ENCODE measurements at regions not wholly inside any gene's neighbourhood (a gene's known extent, or its start where the extent isn't known, plus 50 kb on each side); places are given as distances from the start of the nearest gene placed in this dataset.

- no peak for DNase-seq
- Mint-ChIP-seq H3K27ac (no peak overlapping the region), H3K4me1 (peaks cover 22% of the 10 kb centered on the region), H3K27me3 (ENCODE audit: low read depth, poor library complexity) (peaks cover 28% of the 10 kb centered on the region), H3K9me3 (no peaks in the 10 kb centered on the region), H3K36me3 (ENCODE audit: low read depth) (no peaks in the 10 kb centered on the region), H3K4me3 (no peak overlapping the region)
- TF ChIP-seq CTCF (IDR thresholded peaks at IDR 0.05) = no peak
Measured at GRCh38 chr19:30659638-30660037, 287.5 kb downstream of the ZNF536 start.

- Mint-ChIP-seq H3K4me1 (peaks cover 13% of the 10 kb centered on the region), H3K4me3 (no peak overlapping the region), H3K27ac (no peak overlapping the region), H3K36me3 (ENCODE audit: low read depth) (no peaks in the 10 kb centered on the region), H3K9me3 (no peaks in the 10 kb centered on the region), H3K27me3 (ENCODE audit: low read depth, poor library complexity) (peaks cover 28% of the 10 kb centered on the region)
- no peak for TF ChIP-seq CTCF (IDR thresholded peaks at IDR 0.05)
- no peak for DNase-seq
Measured at GRCh38 chr19:30656520-30657100, 284.4 kb downstream of the ZNF536 start.

GRCh38 chr19:30653646-30654386 is 281.6 kb downstream of the ZNF536 start:
- no peak for DNase-seq
- no peak overlapping the region for H3K27ac Mint-ChIP-seq
- H3K4me3 Mint-ChIP-seq = no peak overlapping the region
- H3K36me3 Mint-ChIP-seq (ENCODE audit: low read depth) = no peaks in the 10 kb centered on the region
- H3K27me3 Mint-ChIP-seq (ENCODE audit: low read depth, poor library complexity) = peaks cover 23% of the 10 kb centered on the region
- no peak for TF ChIP-seq CTCF (IDR thresholded peaks at IDR 0.05)
- H3K4me1 Mint-ChIP-seq = peaks cover 37% of the 10 kb centered on the region
- no peaks in the 10 kb centered on the region for H3K9me3 Mint-ChIP-seq

- Mint-ChIP-seq H3K27ac (no peak overlapping the region), H3K4me3 (no peak overlapping the region), H3K9me3 (no peaks in the 10 kb centered on the region), H3K4me1 (peaks cover 47% of the 10 kb centered on the region), H3K27me3 (ENCODE audit: low read depth, poor library complexity) (peaks cover 21% of the 10 kb centered on the region), H3K36me3 (ENCODE audit: low read depth) (no peaks in the 10 kb centered on the region)
- TF ChIP-seq CTCF (IDR thresholded peaks at IDR 0.05) = no peak
- DNase-seq = no peak
Measured at GRCh38 chr19:30652751-30653150, 280.6 kb downstream of the ZNF536 start.

- DNase-seq = no peak
- H3K9me3 Mint-ChIP-seq = no peaks in the 10 kb centered on the region
- TF ChIP-seq CTCF (IDR thresholded peaks at IDR 0.05) = no peak
- peaks cover 47% of the 10 kb centered on the region for H3K4me1 Mint-ChIP-seq
- no peaks in the 10 kb centered on the region for H3K36me3 Mint-ChIP-seq (ENCODE audit: low read depth)
- H3K4me3 Mint-ChIP-seq = no peak overlapping the region
- H3K27me3 Mint-ChIP-seq (ENCODE audit: low read depth, poor library complexity) = peaks cover 15% of the 10 kb centered on the region
- H3K27ac Mint-ChIP-seq = no peak overlapping the region
Measured at GRCh38 chr19:30651691-30652090, 279.5 kb downstream of the ZNF536 start.

- peaks cover 15% of the 10 kb centered on the region for H3K27me3 Mint-ChIP-seq (ENCODE audit: low read depth, poor library complexity)
- no peak overlapping the region for H3K27ac Mint-ChIP-seq
- H3K9me3 Mint-ChIP-seq = no peaks in the 10 kb centered on the region
- peaks cover 47% of the 10 kb centered on the region for H3K4me1 Mint-ChIP-seq
- H3K4me3 Mint-ChIP-seq = no peak overlapping the region
- H3K36me3 Mint-ChIP-seq (ENCODE audit: low read depth) = no peaks in the 10 kb centered on the region
- TF ChIP-seq CTCF (IDR thresholded peaks at IDR 0.05) = no peak
- DNase-seq = no peak
Measured at GRCh38 chr19:30651066-30651465, 278.9 kb downstream of the ZNF536 start.

All from nephron progenitor cell (in vitro differentiated cells).